HFFc6 (cell line): ENCODE measurements at regions not wholly inside any gene's neighbourhood (a gene's known extent, or its start where the extent isn't known, plus 50 kb on each side); places are given as distances from the start of the nearest gene placed in this dataset.
A peak's percentile ranks its signal among the peaks of the same experiment; 100 is the strongest.

ENCODE experiments used
- DNase-seq: peaks from one replicate; pipeline ENCODE4 v3.0.0-alpha.2; 2018
- H3K27ac Mint-ChIP-seq: 2 replicates; pipeline ENCODE4 v1.8.0; 2020; ENCODE audit warnings: mild to moderate bottlenecking, mixed read lengths
- H3K27me3 Mint-ChIP-seq: 2 replicates; pipeline ENCODE4 v1.8.0; 2021; ENCODE audit warnings: mild to moderate bottlenecking, moderate library complexity, mixed read lengths; ENCODE audit not compliant: insufficient read depth
- H3K36me3 Mint-ChIP-seq: 2 replicates; pipeline ENCODE4 v1.8.0; 2021; ENCODE audit warnings: low read depth, mixed read lengths
- H3K4me1 Mint-ChIP-seq: 2 replicates; pipeline ENCODE4 v1.8.0; 2020; ENCODE audit warnings: low read depth, mixed read lengths
- H3K4me3 Mint-ChIP-seq: 2 replicates; pipeline ENCODE4 v1.8.0; 2020; ENCODE audit warnings: mild to moderate bottlenecking, moderate library complexity, mixed read lengths
- H3K9me3 Mint-ChIP-seq: 2 replicates; pipeline ENCODE4 v1.8.0; 2020; ENCODE audit warnings: mild to moderate bottlenecking, mixed read lengths
- CTCF ChIP-seq: fragments of 200-600 bp; sonication (generic); IDR thresholded peaks from 2 replicates; pipeline ENCODE4 v1.5.0; 2021; ENCODE audit warnings: antibody characterized with exemption, mild to moderate bottlenecking

DNA sequence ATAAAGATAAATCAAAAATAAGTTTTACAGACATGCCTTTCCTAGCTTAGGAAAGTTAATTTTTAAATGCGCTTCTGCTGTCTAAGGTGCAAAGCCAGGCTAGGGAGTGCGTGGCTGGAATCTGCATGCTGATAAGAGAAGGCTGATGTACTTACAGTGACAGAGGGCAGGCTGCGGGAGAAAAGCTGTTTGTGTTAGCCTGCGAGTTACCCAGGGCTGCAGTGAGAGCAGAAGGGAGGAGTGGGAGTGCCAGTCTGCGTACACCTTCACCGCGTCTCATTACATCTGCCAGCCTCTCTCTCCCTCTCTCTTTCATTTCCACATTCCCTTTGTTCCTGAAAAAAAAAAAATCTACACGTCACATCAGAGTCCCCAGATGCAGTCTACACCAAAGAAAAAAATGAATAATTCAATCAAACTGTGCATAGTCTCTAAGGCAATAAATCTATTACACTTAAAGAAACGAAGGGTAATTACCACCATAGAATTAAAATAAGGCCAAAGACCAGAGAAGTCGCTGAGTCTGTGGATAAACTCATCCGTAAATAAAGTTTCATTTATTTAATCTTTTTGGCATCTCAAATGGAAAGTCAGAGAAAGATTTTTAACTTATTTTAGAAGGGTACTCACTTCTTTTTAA lies 126.4 kb upstream of the C11orf58 start:
- peak overlapping the region; percentile 3; the same call in 1 of the 2 replicates for H3K4me3 Mint-ChIP-seq
- peaks cover 17% of the 10 kb centered on the region for H3K27me3 Mint-ChIP-seq
- no peak for DNase-seq
- H3K36me3 Mint-ChIP-seq, result no peaks in the 10 kb centered on the region
- H3K4me1 Mint-ChIP-seq, result peaks cover 16% of the 10 kb centered on the region
- no peaks in the 10 kb centered on the region for H3K9me3 Mint-ChIP-seq
- H3K27ac Mint-ChIP-seq, result no peak overlapping the region
- TF ChIP-seq CTCF, result no peak

GRCh38 chr11:16611401-16611921 lies 127.0 kb upstream of the C11orf58 start:
- peaks cover 18% of the 10 kb centered on the region for H3K27me3 Mint-ChIP-seq
- no peaks in the 10 kb centered on the region for H3K36me3 Mint-ChIP-seq
- TF ChIP-seq CTCF, result no peak
- peak overlapping the region; percentile 37; the same call in 1 of the 2 replicates for H3K4me3 Mint-ChIP-seq
- no peak overlapping the region for H3K27ac Mint-ChIP-seq
- H3K4me1 Mint-ChIP-seq, result peaks cover 18% of the 10 kb centered on the region
- no peaks in the 10 kb centered on the region for H3K9me3 Mint-ChIP-seq
- no peak for DNase-seq

DNA sequence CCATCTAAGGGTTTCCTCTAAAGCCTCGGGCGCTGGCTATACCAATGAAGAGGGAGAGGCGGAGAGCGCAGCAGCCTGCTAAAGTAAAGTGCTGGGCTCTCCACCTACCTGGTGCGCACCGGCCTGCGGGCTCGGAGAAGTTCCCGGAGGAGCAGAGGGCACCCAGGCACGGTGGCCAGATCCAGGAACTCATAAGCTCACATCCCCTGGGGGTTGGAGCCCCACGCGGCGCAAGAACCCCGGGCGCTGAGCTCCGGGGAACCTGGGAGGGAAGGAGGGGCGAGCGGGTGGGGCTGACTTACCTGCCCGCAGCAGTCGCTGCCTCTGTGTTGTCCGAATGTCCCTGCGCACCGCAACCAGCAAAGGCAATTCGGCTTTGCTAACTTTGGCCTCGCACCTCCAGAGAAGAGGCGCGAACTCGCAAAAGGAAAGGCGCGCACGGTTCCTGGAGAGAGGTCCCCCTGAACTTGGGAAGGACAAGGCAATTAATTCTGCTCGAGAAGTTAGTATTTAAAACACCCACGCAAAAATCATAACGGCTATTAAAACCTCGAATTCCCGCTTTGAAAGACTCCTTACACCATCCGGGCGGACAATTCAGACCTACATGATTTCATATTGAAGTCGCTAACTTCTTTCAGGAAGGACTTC lies 127.6 kb upstream of the C11orf58 start:
- no peak overlapping the region for H3K27ac Mint-ChIP-seq
- no peaks in the 10 kb centered on the region for H3K9me3 Mint-ChIP-seq
- DNase-seq, result no peak
- TF ChIP-seq CTCF, result no peak
- peaks cover 24% of the 10 kb centered on the region for H3K4me1 Mint-ChIP-seq
- H3K4me3 Mint-ChIP-seq, result no peak overlapping the region
- H3K27me3 Mint-ChIP-seq, result peaks cover 23% of the 10 kb centered on the region
- no peaks in the 10 kb centered on the region for H3K36me3 Mint-ChIP-seq

- H3K27me3 Mint-ChIP-seq, result peaks cover 25% of the 10 kb centered on the region
- no peak for DNase-seq
- no peaks in the 10 kb centered on the region for H3K36me3 Mint-ChIP-seq
- H3K27ac Mint-ChIP-seq, result no peak overlapping the region
- H3K4me1 Mint-ChIP-seq, result peaks cover 25% of the 10 kb centered on the region
- H3K4me3 Mint-ChIP-seq, result no peak overlapping the region
- no peaks in the 10 kb centered on the region for H3K9me3 Mint-ChIP-seq
- no peak for TF ChIP-seq CTCF
Measured at GRCh38 chr11:16610213-16610737, 128.2 kb upstream of the C11orf58 start.

- no peak overlapping the region for H3K27ac Mint-ChIP-seq
- no peak overlapping the region for H3K4me3 Mint-ChIP-seq
Measured at GRCh38 chr11:16609769-16610168, 128.7 kb upstream of the C11orf58 start.

More at GRCh38 chr11:16609769-16610168, 128.7 kb upstream of the C11orf58 start:
- Mint-ChIP-seq H3K4me1 (peaks cover 25% of the 10 kb centered on the region), H3K27me3 (peaks cover 27% of the 10 kb centered on the region), H3K36me3 (no peaks in the 10 kb centered on the region), H3K9me3 (no peaks in the 10 kb centered on the region)
- no peak for DNase-seq
- TF ChIP-seq CTCF, result no peak
